GM19238 (cell line): ENCODE measurements at regions not wholly inside any gene's neighbourhood (a gene's known extent, or its start where the extent isn't known, plus 50 kb on each side); places are given as distances from the start of the nearest gene placed in this dataset.
"Not testable (repeated sequence)": the region's sequence is repeated elsewhere in the genome, so short reads cannot be mapped to it uniquely, and the experiment has no call there.

ENCODE experiments used
- DNase-seq: peaks from one replicate; pipeline ENCODE4 v3.0.0; 2011; ENCODE audit warnings: low spot score; ENCODE audit not compliant: insufficient read length

DNA sequence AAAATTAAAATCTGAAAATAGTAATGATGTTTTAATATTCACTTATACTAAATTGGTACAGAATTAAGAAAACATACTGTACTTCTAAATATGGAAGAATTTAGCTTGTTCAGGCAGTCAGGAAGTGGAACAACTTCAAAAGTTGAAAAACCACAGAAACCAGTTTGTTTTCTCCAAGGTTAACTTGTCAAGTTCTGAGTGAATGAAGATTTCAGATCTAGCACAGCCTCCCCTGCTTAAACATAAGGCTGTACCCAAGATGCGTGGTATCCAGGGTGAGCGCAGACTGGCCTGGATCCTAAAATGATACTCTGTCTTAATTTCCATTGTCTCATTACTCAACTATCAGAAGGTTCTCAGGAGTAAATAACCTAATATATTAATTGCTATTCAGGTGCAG, 730.7 kb upstream of the KIF2B start:
- DNase-seq = no peak

- DNase-seq = no peak
Measured at GRCh38 chr17:53090770-53091169, 732.0 kb upstream of the KIF2B start.

DNA sequence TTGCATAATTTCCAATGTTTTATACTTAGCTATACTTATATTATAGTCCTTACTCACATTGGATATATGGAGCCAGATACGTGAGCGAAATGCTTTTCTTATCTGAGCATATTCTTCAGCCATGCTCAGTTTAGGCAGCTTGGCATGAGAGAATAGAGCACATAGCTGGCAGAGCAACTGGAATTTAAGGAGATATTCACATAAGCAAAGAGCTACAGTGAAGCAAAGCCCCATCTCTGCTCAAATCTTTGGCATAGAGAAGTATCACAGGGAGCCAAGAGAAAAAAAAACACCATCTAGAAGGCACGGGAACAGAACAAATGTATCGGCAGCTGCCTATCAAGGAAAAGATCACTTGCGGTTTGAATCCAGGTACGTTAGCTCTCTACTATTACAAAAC, 734.2 kb upstream of the KIF2B start:
- no peak for DNase-seq

DNA sequence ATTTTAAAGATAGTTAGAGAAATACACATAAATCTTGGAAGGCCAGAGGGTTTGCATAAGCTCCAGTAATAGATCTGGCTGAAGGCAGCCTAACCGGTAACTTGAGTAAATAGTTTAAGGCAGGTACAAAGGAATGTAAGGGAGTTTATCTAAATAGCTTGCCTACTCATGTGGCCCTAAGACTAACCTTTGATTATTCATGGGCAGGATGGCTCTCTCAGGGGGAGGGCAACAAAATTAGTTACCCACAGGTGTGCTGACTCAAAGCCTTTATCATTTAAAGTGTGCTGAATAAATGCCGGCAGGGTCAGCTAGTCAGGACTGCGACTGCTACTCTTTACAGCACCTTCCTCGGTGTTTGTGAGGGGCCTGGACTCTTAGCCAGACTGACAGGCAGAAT, 761.3 kb upstream of the KIF2B start:
- no peak for DNase-seq

DNA sequence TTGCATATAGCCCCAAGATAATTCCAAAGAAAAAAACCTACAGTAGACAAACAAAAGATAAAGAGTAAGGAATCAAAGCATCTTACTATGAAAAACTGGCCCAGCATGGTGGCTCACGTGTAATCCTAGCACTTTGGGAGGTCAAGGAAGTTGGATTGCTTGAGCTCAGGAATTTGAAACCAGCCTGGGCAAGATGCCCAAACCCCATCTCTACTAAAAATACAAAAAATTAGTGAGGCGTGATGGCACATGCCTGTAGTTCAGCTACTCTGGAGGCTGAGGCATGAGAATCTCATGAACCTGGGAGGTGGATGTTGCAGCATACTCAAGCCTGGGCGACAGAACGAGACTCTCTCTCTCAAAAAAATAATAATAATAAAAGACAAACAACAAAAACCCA, 764.7 kb upstream of the KIF2B start:
- DNase-seq = no peak

DNA sequence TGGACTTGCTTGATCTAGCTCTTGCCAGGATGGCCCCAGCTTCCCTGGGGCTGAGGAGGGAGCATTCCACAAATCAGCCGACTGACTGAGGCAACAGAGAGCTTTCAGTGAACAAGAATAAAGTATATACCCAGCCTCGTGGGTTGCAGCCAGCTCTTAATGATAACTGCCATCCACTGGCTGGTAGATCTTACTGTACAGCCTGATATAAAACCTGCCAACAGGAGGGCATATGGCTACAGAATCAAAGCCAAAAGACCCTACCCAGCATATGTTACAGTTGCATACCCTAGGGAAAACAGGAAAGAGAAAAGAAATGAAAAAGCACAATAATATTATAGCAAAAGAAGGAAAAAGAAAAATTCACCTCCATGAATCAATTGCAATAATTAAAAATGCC, 775.9 kb upstream of the KIF2B start:
- no peak for DNase-seq

- no peak for DNase-seq
Measured at GRCh38 chr17:53039981-53040380, 782.7 kb upstream of the KIF2B start.

DNA sequence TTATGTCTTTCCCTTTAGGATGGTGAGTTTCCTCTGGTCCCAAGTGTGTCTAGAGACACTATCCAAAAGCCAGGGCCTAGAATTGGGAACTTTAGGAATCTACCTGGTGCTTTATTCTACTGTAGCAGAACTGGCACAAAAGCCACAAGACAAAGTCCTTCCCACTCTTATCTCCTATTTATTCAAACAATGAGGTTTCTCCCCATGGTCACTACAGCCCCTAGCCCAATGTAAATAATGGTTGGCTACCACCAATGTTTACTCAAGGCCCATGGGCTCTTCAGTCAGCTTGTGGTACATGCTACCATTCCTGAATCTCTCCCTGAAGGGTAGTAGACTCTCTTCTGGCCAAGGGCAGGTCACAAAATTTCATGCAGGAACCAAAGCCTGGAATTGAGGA, 789.4 kb upstream of the KIF2B start:
- DNase-seq = no peak

GRCh38 chr17:53032861-53033271, 789.9 kb upstream of the KIF2B start:
- DNase-seq = no peak

DNA sequence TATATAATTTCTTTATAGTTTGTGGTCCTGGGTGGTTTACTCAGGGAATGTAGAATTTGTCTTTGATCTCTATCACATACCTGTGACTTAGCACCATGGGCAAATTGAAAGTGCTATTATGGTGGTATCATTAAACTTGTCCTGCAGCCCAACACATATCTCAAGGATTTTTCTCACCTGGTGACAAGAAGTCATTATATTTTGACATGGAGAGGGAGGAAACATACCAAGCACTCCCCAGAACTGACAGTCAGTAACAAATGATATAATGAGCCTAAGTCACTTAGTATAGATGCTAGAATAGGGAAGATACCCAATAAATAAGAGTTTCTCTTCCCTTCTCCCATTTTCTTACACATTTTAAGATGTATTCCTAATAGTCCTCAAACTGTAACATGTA, 805.5 kb upstream of the KIF2B start:
- DNase-seq = no peak

GRCh38 chr17:53016085-53016484, 806.6 kb upstream of the KIF2B start:
- DNase-seq = no peak

GRCh38 chr17:53012364-53012763, 810.4 kb upstream of the KIF2B start:
- DNase-seq = no peak

- no peak for DNase-seq
Measured at GRCh38 chr17:53006006-53006405, 816.7 kb upstream of the KIF2B start.

GRCh38 chr17:53004902-53005301, 817.8 kb upstream of the KIF2B start:
- no peak for DNase-seq

DNA sequence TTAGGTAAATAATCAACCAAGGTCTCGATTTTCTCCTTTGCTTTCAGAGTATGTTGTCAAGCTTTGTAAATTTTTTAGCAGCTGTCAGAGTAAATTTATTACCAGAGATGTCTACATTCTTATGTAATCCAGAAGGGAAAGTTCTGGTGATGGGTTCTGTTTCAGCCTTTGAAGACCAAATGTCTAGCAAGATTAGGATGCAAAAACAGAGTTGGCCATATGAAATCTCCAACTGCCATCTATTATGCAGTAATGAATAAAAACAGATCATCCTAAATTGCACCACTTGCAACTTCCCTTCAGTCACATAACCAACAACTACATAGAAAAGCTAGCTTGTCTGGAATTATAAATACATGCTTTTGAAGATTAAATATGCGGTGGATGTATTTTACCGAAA, 826.8 kb upstream of the KIF2B start:
- no peak for DNase-seq

GRCh38 chr17:52995147-52995546, 827.6 kb upstream of the KIF2B start:
- DNase-seq = no peak

GRCh38 chr17:52986056-52986662, 827.6 kb upstream of the CA10 start:
- no peak for DNase-seq

DNA sequence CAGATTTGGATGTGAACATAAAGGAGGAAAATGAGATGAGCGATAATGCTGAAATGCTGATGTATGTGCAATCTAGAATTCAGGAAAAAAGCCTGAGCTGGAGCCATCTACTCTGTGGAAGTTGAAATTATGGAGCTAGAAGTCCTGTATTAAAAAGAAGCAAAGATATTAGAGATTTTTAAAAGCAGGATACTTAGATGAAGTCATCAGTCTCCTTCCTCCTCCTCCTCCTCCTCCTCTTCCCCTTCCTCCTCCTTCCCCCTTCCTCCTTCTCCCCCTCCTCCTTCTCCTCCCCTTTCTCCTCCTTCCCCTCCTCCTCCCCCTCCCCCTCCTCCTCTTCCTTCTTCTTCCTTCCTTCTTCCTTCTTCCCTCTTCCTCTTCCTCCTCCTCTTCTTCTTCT, 823.8 kb upstream of the CA10 start:
- DNase-seq = no peak

- no peak for DNase-seq
Measured at GRCh38 chr17:52979921-52980320, 821.4 kb upstream of the CA10 start.

DNA sequence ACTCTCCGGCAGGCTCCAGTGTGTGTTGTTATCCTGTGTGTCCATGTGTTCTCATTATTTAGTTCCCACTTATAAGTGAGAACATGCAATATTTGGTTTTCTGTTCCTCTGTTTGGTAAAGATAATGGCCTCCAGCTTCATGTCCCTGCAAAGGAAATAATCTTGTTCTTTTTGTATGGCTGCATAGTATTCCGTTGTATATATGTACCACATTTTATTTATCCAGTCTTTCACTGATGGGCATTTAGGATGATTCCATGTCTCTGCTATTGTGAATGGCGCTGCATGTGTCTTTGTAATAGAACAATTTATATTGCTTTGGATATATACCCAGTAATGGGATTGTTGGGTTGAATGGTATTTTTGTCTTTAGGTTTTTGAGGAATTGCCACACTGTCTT, 807.3 kb upstream of the CA10 start:
- DNase-seq = no peak

DNA sequence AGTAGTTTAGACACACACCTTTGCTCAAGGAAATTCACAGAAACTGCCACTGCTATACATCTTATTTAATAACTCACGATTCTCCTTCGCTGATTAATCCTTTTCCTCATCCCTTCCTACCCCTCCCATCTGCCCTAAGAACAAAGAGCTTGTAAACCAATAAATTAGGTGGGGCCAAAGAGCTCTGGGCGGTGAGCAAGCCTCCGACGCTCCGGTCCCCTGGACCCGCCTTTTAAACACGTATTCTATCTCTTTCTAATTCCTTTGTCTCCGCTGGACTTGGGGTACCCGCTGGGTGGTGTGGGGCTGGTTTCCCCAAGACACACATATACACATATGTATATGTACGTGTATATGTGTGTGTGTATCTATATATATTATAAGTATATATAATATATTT, 803.2 kb upstream of the CA10 start:
- DNase-seq = not testable (repeated sequence)

GRCh38 chr17:52957411-52957810, 798.9 kb upstream of the CA10 start:
- DNase-seq = no peak

DNA sequence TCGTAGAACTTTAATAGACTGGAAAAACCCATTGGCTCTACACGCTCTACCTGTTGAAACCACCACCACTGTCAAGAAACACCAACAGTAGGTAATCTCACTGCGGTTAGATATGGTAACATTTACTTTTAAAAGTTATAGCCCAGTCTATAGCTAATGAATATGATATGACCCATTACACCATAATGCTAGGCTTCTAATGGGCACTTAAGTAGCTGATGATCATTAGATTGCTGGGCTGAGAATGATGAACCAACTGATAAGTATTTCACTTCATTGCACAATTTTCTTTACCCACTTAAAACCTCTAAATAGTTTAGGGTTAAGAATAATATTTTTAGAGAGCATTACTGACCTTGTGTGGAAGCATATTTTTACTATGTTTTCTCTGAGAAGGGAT, 788.9 kb upstream of the CA10 start:
- DNase-seq = no peak

- DNase-seq = no peak
Measured at GRCh38 chr17:52938623-52939230, 780.2 kb upstream of the CA10 start.
